Trophoblast cell (in vitro differentiated cells and primary cell): ENCODE measurements at regions not wholly inside any gene's neighbourhood (a gene's known extent, or its start where the extent isn't known, plus 50 kb on each side); places are given as distances from the start of the nearest gene placed in this dataset.
A peak's percentile ranks its signal among the peaks of the same experiment; 100 is the strongest.

Experiments used
- DNase-seq, 2 donors: peaks; one replicate each; pipeline ENCODE4 v3.0.0-alpha.2; 2016
- H2AFZ ChIP-seq: 2 replicates; pipeline ENCODE4 v1.6.1; 2013; ENCODE audit warnings: low read length, moderate library complexity, mild to moderate bottlenecking; ENCODE audit not compliant: insufficient read depth, poor library complexity
- H2AK5ac ChIP-seq: 2 replicates; pipeline ENCODE4 v1.6.1; 2013; ENCODE audit warnings: mild to moderate bottlenecking, low read length
- H2BK120ac ChIP-seq: 2 replicates; pipeline ENCODE4 v1.6.1; 2013; ENCODE audit warnings: low read length, mild to moderate bottlenecking, moderate library complexity; ENCODE audit not compliant: insufficient read depth, poor library complexity
- H2BK12ac ChIP-seq: 2 replicates; pipeline ENCODE4 v1.6.1; 2013; ENCODE audit warnings: mild to moderate bottlenecking, low read length, moderate library complexity
- H2BK5ac ChIP-seq: 2 replicates; pipeline ENCODE4 v1.6.1; 2013; ENCODE audit warnings: low read length, low read depth, moderate library complexity, mild to moderate bottlenecking; ENCODE audit not compliant: poor library complexity
- H3K14ac ChIP-seq: 2 replicates; pipeline ENCODE4 v1.6.1; 2013; ENCODE audit warnings: mild to moderate bottlenecking, low read length
- H3K18ac ChIP-seq: 2 replicates; pipeline ENCODE4 v1.6.1; 2013; ENCODE audit warnings: mild to moderate bottlenecking, low read length
- H3K23ac ChIP-seq: 2 replicates; pipeline ENCODE4 v1.6.1; 2013; ENCODE audit warnings: low read length
- H3K27ac ChIP-seq: 2 replicates; pipeline ENCODE4 v1.5.1; 2013; ENCODE audit warnings: low read depth, mild to moderate bottlenecking, inconsistent platforms, low read length, moderate library complexity
- H3K27me3 ChIP-seq: 2 replicates; pipeline ENCODE4 v1.6.1; 2013; ENCODE audit warnings: inconsistent platforms, mild to moderate bottlenecking, low read length, moderate library complexity; ENCODE audit not compliant: insufficient read depth
- H3K36me3 ChIP-seq, 2 experiments: 1 replicate in 1 of 2; 2 replicates in 1 of 2; pipeline ENCODE4 v1.6.1; 2013; ENCODE audit warnings: low read length in 2 of 2, mild to moderate bottlenecking in 2 of 2, moderate library complexity in 1 of 2; ENCODE audit not compliant: insufficient read depth in 2 of 2, control insufficient read depth in 1 of 2
- H3K4ac ChIP-seq: 2 replicates; pipeline ENCODE4 v1.6.1; 2013; ENCODE audit warnings: low read depth, mild to moderate bottlenecking, low read length, moderate library complexity
- H3K4me1 ChIP-seq, 2 experiments: 1 replicate in 1 of 2; 2 replicates in 1 of 2; pipeline ENCODE4 v1.6.1; 2013; ENCODE audit warnings: low read length in 2 of 2, mild to moderate bottlenecking in 2 of 2, moderate library complexity in 1 of 2; ENCODE audit not compliant: insufficient read depth in 2 of 2, control insufficient read depth in 1 of 2
- H3K4me2 ChIP-seq: 2 replicates; pipeline ENCODE4 v1.6.1; 2013; ENCODE audit warnings: inconsistent platforms, mild to moderate bottlenecking, low read length, moderate library complexity
- H3K4me3 ChIP-seq: 2 replicates; pipeline ENCODE4 v1.5.1; 2013; ENCODE audit warnings: mild to moderate bottlenecking, low read depth, low read length, inconsistent platforms
- H3K79me1 ChIP-seq: one replicate; pipeline ENCODE4 v1.6.1; 2013; ENCODE audit warnings: low read length
- H3K79me2 ChIP-seq: 2 replicates; pipeline ENCODE4 v1.6.1; 2013; ENCODE audit warnings: low read length, mild to moderate bottlenecking; ENCODE audit not compliant: control insufficient read depth, insufficient read depth, poor library complexity
- H3K9ac ChIP-seq: 2 replicates; pipeline ENCODE4 v1.6.1; 2013; ENCODE audit warnings: mild to moderate bottlenecking, low read length
- H3K9me3 ChIP-seq: 2 replicates; pipeline ENCODE4 v1.6.1; 2013; ENCODE audit warnings: low read depth, mild to moderate bottlenecking, control low read depth, inconsistent platforms, low read length; ENCODE audit not compliant: insufficient read depth
- H4K12ac ChIP-seq: 2 replicates; pipeline ENCODE4 v1.6.1; 2013; ENCODE audit warnings: low read depth, mild to moderate bottlenecking, low read length, moderate library complexity
- H4K8ac ChIP-seq: 2 replicates; pipeline ENCODE4 v1.6.1; 2013; ENCODE audit warnings: low read depth, mild to moderate bottlenecking, low read length, moderate library complexity
- H4K91ac ChIP-seq: one replicate; pipeline ENCODE4 v1.6.1; 2013; ENCODE audit warnings: low read depth, mild to moderate bottlenecking, low read length, moderate library complexity
- WGBS: extraction: QIAGEN DNeasy Blood & Tissue Kit; methylation state at CpG from one replicate; pipeline ENCODE4 v1.1.7; 2013; ENCODE audit warnings: missing lambda C conversion rate; ENCODE audit not compliant: insufficient read length, insufficient coverage; ENCODE audit errors: extremely low coverage; 5-methylcytosine and 5-hydroxymethylcytosine counted together

GRCh38 chr6:97394160-97394748 is 111.2 kb upstream of the MMS22L start:
- Histone ChIP-seq H3K4me2 (no peak overlapping the region), H4K8ac (no peak overlapping the region), H4K91ac (no peak overlapping the region), H2BK5ac (no peak overlapping the region), H3K4ac (no peak overlapping the region), H3K79me2 (no peaks in the 10 kb centered on the region), H3K9me3 (no peaks in the 10 kb centered on the region), H4K12ac (no peak overlapping the region), H3K36me3 (no peaks in the 10 kb centered on the region), H2BK12ac (no peak overlapping the region), H2AK5ac (no peak overlapping the region), H2BK120ac (no peak overlapping the region), H3K9ac (no peak overlapping the region), H3K23ac (no peak overlapping the region), H3K4me1 (no peaks in the 10 kb centered on the region), H3K79me1 (no peaks in the 10 kb centered on the region), H3K27me3 (no peaks in the 10 kb centered on the region), H3K27ac (no peak overlapping the region), H3K14ac (no peak overlapping the region), H2AFZ (no peak overlapping the region), H3K4me3 (no peak overlapping the region), H3K18ac (no peak overlapping the region)
- no CpG with 5 or more reads among the region's 1 CpG for WGBS
- peak; percentile 51 to 83 for DNase-seq

GRCh38 chr6:97396880-97397279 is 113.9 kb upstream of the MMS22L start:
- Histone ChIP-seq H3K4me2 (no peak overlapping the region), H4K91ac (no peak overlapping the region), H4K8ac (no peak overlapping the region), H3K36me3 (no peaks in the 10 kb centered on the region), H2BK12ac (no peak overlapping the region), H3K27me3 (no peaks in the 10 kb centered on the region), H3K79me2 (no peaks in the 10 kb centered on the region), H2AK5ac (no peak overlapping the region), H3K4me3 (no peak overlapping the region), H3K4ac (no peak overlapping the region), H3K4me1 (no peaks in the 10 kb centered on the region), H3K18ac (no peak overlapping the region), H3K23ac (no peak overlapping the region), H2BK5ac (no peak overlapping the region), H3K9me3 (no peaks in the 10 kb centered on the region), H3K79me1 (no peaks in the 10 kb centered on the region), H2BK120ac (no peak overlapping the region), H4K12ac (no peak overlapping the region), H3K14ac (no peak overlapping the region), H3K27ac (no peak overlapping the region), H2AFZ (no peak overlapping the region), H3K9ac (no peak overlapping the region)
- WGBS = no CpG with 5 or more reads among the region's 4 CpGs
- no peak for DNase-seq

- WGBS = no CpG with 5 or more reads among the region's 2 CpGs
- Histone ChIP-seq H4K8ac (no peak overlapping the region), H3K4me3 (no peak overlapping the region), H3K9ac (no peak overlapping the region), H2AK5ac (no peak overlapping the region), H4K91ac (no peak overlapping the region), H3K27me3 (no peaks in the 10 kb centered on the region), H3K9me3 (no peaks in the 10 kb centered on the region), H3K4me2 (no peak overlapping the region), H3K4me1 (no peaks in the 10 kb centered on the region), H3K27ac (no peak overlapping the region), H3K23ac (no peak overlapping the region), H3K79me2 (no peaks in the 10 kb centered on the region), H4K12ac (no peak overlapping the region), H2BK120ac (no peak overlapping the region), H2BK12ac (no peak overlapping the region), H3K14ac (no peak overlapping the region), H2BK5ac (no peak overlapping the region), H3K79me1 (no peaks in the 10 kb centered on the region), H2AFZ (no peak overlapping the region), H3K18ac (no peak overlapping the region), H3K4ac (no peak overlapping the region), H3K36me3 (no peaks in the 10 kb centered on the region)
- DNase-seq = no peak
Observed at GRCh38 chr6:97399208-97399607, 116.2 kb upstream of the MMS22L start.

- no peaks in the 10 kb centered on the region for H3K79me2 ChIP-seq
- no CpG with 5 or more reads among the region's 2 CpGs for WGBS
- no peaks in the 10 kb centered on the region for H3K27me3 ChIP-seq
- no peak overlapping the region for H2AK5ac ChIP-seq
- H3K4ac ChIP-seq = no peak overlapping the region
- H3K9ac ChIP-seq = no peak overlapping the region
- no peak overlapping the region for H2BK12ac ChIP-seq
- no peaks in the 10 kb centered on the region for H3K9me3 ChIP-seq
- H3K36me3 ChIP-seq = no peaks in the 10 kb centered on the region
- H3K27ac ChIP-seq = no peak overlapping the region
- no peak overlapping the region for H2BK5ac ChIP-seq
- H4K8ac ChIP-seq = no peak overlapping the region
- H3K4me3 ChIP-seq = no peak overlapping the region
- no peaks in the 10 kb centered on the region for H3K4me1 ChIP-seq
- no peak overlapping the region for H2AFZ ChIP-seq
- no peak overlapping the region for H3K4me2 ChIP-seq
- no peak overlapping the region for H3K23ac ChIP-seq
- H4K91ac ChIP-seq = no peak overlapping the region
- H4K12ac ChIP-seq = no peak overlapping the region
- H3K18ac ChIP-seq = no peak overlapping the region
- no peak overlapping the region for H2BK120ac ChIP-seq
- DNase-seq = no peak
- no peak overlapping the region for H3K14ac ChIP-seq
- no peaks in the 10 kb centered on the region for H3K79me1 ChIP-seq
Observed at GRCh38 chr6:97401533-97401932, 118.5 kb upstream of the MMS22L start.
